HUES48 (cell line): ENCODE measurements at regions not wholly inside any gene's neighbourhood (a gene's known extent, or its start where the extent isn't known, plus 50 kb on each side); places are given as distances from the start of the nearest gene placed in this dataset.

ENCODE experiments used
- H3K27ac ChIP-seq: one replicate; pipeline ENCODE4 v1.7.0; 2013; ENCODE audit warnings: low read depth, low read length, inconsistent platforms
- H3K27me3 ChIP-seq: 2 replicates; pipeline ENCODE4 v1.6.1; 2013; ENCODE audit warnings: mild to moderate bottlenecking, low read length; ENCODE audit not compliant: control insufficient read depth, insufficient read depth
- H3K36me3 ChIP-seq: 2 replicates; pipeline ENCODE4 v1.6.1; 2013; ENCODE audit warnings: low read length; ENCODE audit not compliant: control insufficient read depth, insufficient read depth
- H3K4me1 ChIP-seq: 2 replicates; pipeline ENCODE4 v1.6.1; 2013; ENCODE audit warnings: mild to moderate bottlenecking, low read length; ENCODE audit not compliant: control insufficient read depth, insufficient read depth
- H3K4me3 ChIP-seq: 2 replicates; pipeline ENCODE4 v1.5.1; 2013; ENCODE audit warnings: mild to moderate bottlenecking, low read depth, low read length
- H3K9ac ChIP-seq: 2 replicates; pipeline ENCODE4 v1.6.1; 2013; ENCODE audit warnings: mild to moderate bottlenecking, low read depth, low read length, moderate library complexity
- H3K9me3 ChIP-seq: 2 replicates; pipeline ENCODE4 v1.6.1; 2013; ENCODE audit warnings: low read length; ENCODE audit not compliant: control insufficient read depth, insufficient read depth

DNA sequence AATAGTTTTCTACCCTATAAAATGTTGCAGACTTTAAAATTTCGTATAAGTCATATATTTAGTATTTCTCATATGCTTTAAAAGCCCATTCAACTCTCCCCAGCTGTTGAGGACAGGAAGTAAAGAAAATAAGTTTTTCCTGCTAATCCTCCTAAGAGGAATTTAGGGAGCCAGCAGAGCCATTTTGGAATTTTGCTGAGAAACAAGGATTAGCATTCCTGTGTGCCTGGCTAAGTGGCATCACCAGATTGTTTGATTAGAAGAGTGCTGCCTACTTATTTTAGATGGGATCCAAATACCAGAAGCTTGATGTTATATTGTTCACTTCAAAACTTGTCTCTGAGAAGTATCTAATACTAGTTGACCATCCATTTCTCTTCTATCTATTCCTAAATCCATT, 131.2 kb upstream of the HHIP start:
- Histone ChIP-seq H3K9me3 (no peaks in the 10 kb centered on the region), H3K36me3 (no peaks in the 10 kb centered on the region), H3K4me1 (no peaks in the 10 kb centered on the region), H3K4me3 (no peak overlapping the region), H3K9ac (no peak overlapping the region), H3K27ac (no peak overlapping the region), H3K27me3 (no peaks in the 10 kb centered on the region)

DNA sequence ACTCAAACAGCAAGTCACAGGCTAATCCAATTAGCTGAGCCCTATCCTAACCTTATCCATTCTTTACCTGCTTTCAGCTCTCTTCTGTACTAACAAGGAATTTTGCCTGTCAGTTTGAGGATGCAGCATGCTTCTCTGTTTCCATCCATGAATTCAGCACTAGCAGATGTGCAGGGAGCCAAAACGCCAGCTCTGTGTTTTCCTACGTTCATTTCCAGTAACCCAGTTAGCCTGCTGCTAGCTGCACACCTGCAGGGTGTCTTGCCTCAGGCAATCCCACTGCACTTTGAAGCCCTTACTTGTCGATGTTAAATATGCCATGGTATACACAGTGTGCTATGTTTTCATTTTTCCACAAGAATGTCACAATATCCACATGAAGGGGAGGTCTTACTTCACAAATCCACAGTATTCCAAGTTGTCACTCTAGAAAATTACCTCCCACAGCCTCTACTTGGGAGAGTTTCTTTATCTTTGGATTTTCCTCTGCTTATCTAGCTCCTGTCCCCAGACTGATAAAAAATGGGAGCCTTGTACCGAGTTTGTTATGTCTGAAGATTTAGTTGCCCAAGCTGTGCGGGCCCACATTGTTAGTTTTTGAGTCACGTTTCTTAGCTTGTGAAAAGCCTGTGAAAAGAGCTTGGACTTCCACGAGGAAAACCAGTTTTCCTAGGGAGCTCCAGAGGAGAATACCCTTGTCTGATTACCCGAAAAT, 127.6 kb upstream of the HHIP start:
- H3K27me3 ChIP-seq = no peaks in the 10 kb centered on the region
- H3K4me1 ChIP-seq = no peaks in the 10 kb centered on the region
- no peaks in the 10 kb centered on the region for H3K36me3 ChIP-seq
- H3K9me3 ChIP-seq = no peaks in the 10 kb centered on the region
- H3K9ac ChIP-seq = no peak overlapping the region
- no peak overlapping the region for H3K4me3 ChIP-seq
- no peak overlapping the region for H3K27ac ChIP-seq

GRCh38 chr4:144531841-144532240, 114.1 kb upstream of the HHIP start:
- 0 out of 2 replicates have a peak, but pooled peaks cover 9% of the 10 kb centered on the region for H3K4me1 ChIP-seq
- H3K36me3 ChIP-seq = no peaks in the 10 kb centered on the region
- no peaks in the 10 kb centered on the region for H3K9me3 ChIP-seq
- no peak overlapping the region for H3K27ac ChIP-seq
- no peak overlapping the region for H3K4me3 ChIP-seq
- no peaks in the 10 kb centered on the region for H3K27me3 ChIP-seq
- no peak overlapping the region for H3K9ac ChIP-seq

GRCh38 chr4:144547678-144548298, 98.2 kb upstream of the HHIP start:
- Histone ChIP-seq H3K27me3 (no peaks in the 10 kb centered on the region), H3K9me3 (no peaks in the 10 kb centered on the region; the same call in 1 of the 2 replicates), H3K4me3 (no peak overlapping the region), H3K4me1 (no peaks in the 10 kb centered on the region), H3K36me3 (no peaks in the 10 kb centered on the region), H3K9ac (no peak overlapping the region), H3K27ac (no peak overlapping the region)

GRCh38 chr4:144556636-144557035, 89.3 kb upstream of the HHIP start:
- no peaks in the 10 kb centered on the region for H3K9me3 ChIP-seq
- H3K4me1 ChIP-seq = no peaks in the 10 kb centered on the region
- no peaks in the 10 kb centered on the region for H3K36me3 ChIP-seq
- no peak overlapping the region for H3K9ac ChIP-seq
- no peak overlapping the region for H3K27ac ChIP-seq
- H3K4me3 ChIP-seq = no peak overlapping the region
- H3K27me3 ChIP-seq = no peaks in the 10 kb centered on the region

DNA sequence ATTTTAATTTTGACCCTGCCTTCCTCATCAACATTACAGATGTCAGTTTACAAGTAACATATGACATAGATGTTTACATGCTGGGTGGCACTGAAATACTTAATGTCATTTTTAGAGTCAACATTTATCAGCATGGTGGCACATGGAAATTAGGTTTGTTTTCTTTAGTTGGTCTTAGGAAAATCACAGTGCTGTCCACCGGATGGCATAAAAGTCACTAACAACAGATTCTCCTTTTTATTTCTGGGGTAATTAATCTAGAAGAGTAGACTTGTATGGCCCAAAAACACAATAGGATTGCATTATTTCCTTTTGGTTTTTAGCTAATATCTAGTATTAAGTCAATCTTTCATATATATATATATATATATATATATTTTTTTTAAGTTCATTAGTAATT, 88.6 kb upstream of the HHIP start:
- no peak overlapping the region for H3K27ac ChIP-seq
- no peaks in the 10 kb centered on the region for H3K9me3 ChIP-seq
- H3K4me3 ChIP-seq = no peak overlapping the region
- no peak overlapping the region for H3K9ac ChIP-seq
- no peaks in the 10 kb centered on the region for H3K4me1 ChIP-seq
- H3K36me3 ChIP-seq = no peaks in the 10 kb centered on the region
- no peaks in the 10 kb centered on the region for H3K27me3 ChIP-seq

DNA sequence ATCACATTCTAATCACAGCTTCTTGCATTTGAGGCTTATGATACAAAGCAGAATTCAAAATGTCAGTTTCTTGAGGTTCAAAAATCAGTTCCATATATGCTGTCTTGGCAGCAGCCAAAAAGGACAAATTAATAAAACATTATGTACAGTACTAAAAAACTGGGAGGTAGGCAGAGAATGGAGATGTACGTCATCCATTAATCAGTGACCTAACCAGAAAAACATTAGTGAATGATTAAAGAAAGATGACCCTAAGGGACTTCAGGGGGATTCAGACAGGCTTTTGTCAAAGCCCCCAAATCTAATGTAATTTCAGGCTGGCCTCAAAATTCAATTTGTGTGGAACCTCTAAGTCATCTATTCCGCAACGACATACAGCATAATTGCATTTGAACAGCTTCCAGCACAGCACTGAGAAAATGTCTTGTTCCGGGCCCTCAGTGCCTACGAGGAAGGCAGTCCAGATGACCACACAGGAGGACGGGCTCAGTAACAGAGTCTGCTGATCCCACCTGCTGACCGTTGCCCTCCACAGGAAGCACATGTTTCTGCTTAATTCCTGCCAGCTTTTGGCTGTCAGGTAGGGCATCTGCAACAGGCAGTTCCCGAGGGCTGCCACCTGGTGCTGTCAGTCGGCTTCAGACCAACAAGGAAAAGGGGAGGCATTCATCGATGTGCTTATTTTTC, 83.8 kb upstream of the HHIP start:
- Histone ChIP-seq H3K4me1 (no peaks in the 10 kb centered on the region), H3K36me3 (no peaks in the 10 kb centered on the region), H3K9me3 (no peaks in the 10 kb centered on the region), H3K4me3 (no peak overlapping the region), H3K27me3 (no peaks in the 10 kb centered on the region; the same call in 1 of the 2 replicates), H3K27ac (no peak overlapping the region), H3K9ac (no peak overlapping the region)

DNA sequence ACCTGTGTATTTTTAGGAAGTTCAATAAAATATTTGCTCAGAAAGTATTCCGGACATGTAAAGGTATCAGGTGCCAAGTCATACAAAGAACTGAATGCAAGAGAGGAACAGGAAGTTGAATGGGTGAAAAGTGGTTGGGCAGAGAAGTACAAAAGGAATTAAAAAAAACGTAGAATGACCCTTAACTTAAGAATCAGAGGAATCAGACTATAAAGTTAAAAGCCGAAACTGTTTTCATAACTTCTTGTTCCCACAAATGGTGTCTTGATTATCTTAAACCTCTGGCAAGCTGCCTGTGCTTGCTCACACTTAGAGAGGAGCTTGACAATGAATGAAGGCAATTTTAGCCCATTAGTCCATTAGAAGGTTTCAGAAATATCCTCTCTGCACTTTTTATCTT, 81.6 kb upstream of the HHIP start:
- Histone ChIP-seq H3K4me1 (no peaks in the 10 kb centered on the region), H3K27me3 (no peaks in the 10 kb centered on the region; the same call in 1 of the 2 replicates), H3K9me3 (no peaks in the 10 kb centered on the region), H3K36me3 (no peaks in the 10 kb centered on the region), H3K27ac (no peak overlapping the region), H3K4me3 (no peak overlapping the region), H3K9ac (no peak overlapping the region)

DNA sequence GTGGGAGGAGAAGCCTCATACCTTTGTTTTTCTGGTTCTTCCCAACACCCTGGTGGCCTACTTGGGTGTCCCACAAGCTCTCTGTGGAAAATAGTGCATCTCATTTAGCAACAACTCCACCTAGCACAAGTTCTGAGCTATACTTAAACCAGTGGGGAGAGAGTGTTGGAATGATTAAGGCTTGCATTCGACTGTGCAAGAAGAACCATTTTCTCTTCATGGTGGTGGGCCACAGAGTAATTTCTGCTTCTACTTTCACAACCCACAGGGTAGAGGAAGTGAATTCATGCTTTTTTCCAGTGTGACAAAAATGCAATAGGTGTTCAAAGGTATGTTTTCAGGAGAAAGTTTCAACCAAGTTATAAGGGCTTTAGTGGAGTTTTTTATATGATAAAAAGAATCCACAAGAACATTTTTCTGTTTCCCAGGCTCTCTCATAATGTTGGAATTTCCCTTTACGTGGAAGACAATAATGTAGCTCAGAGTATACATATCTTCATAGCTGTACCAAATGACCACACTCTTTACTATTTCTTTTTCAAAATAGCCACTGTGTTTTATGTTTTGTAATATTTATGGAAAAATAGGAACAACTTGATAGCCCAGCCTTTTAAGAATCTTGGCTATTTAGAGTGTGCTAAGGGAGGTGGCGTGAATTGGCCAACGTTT, 80.3 kb upstream of the HHIP start:
- Histone ChIP-seq H3K9me3 (no peaks in the 10 kb centered on the region), H3K27me3 (no peaks in the 10 kb centered on the region; the same call in 1 of the 2 replicates), H3K4me3 (no peak overlapping the region), H3K27ac (no peak overlapping the region), H3K9ac (no peak overlapping the region), H3K36me3 (no peaks in the 10 kb centered on the region), H3K4me1 (no peaks in the 10 kb centered on the region)

DNA sequence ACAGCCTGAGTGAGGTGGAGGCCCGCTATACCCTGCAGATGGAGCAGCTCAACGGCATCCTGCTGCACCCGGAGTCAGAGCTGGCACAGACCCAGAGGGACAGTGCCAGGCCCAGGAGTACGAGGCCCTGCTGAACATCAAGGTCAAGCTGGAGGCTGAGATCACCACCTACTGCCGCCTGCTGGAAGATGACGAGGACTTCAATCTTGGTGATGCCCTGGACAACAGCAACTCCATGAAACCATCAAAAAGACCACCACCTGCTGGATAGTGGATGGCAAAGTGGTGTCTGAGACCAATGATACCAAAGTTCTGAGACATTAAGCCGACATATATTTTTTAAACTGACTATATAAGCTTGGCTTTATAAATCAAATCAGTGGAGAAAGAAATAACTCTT, 73.3 kb upstream of the HHIP start:
- no peak overlapping the region for H3K9ac ChIP-seq
- no peaks in the 10 kb centered on the region for H3K9me3 ChIP-seq

GRCh38 chr4:144574000-144574399, 72.0 kb upstream of the HHIP start:
- Histone ChIP-seq H3K4me3 (no peak overlapping the region), H3K27ac (no peak overlapping the region), H3K9me3 (no peaks in the 10 kb centered on the region), H3K36me3 (no peaks in the 10 kb centered on the region), H3K27me3 (no peaks in the 10 kb centered on the region), H3K4me1 (no peaks in the 10 kb centered on the region), H3K9ac (no peak overlapping the region)

More for the DNA sequence above, 73.3 kb upstream of the HHIP start:
- H3K27me3 ChIP-seq = no peaks in the 10 kb centered on the region
- H3K4me1 ChIP-seq = no peaks in the 10 kb centered on the region
- no peaks in the 10 kb centered on the region for H3K36me3 ChIP-seq
- no peak overlapping the region for H3K27ac ChIP-seq
- H3K4me3 ChIP-seq = no peak overlapping the region
